ACC112 (cell line): ENCODE measurements at regions not wholly inside any gene's neighbourhood (a gene's known extent, or its start where the extent isn't known, plus 50 kb on each side); places are given as distances from the start of the nearest gene placed in this dataset.

Experiments
- H2AFZ ChIP-seq: fragments of 200-600 bp; sonication (generic); one replicate; pipeline ENCODE4 v1.6.0; 2017; ENCODE audit warnings: antibody characterized with exemption, low read length; ENCODE audit not compliant: unreplicated experiment
- H3K27ac ChIP-seq: fragments of 200-600 bp; sonication (generic); 2 replicates; pipeline ENCODE4 v1.5.1; 2014; ENCODE audit warnings: low read depth, mild to moderate bottlenecking, antibody characterized with exemption, low read length, moderate library complexity
- H3K27me3 ChIP-seq: fragments of 200-600 bp; sonication (generic); 2 replicates; pipeline ENCODE4 v1.6.1; 2014; ENCODE audit warnings: mild to moderate bottlenecking, antibody characterized with exemption, low read length, moderate library complexity, mixed read lengths; ENCODE audit not compliant: insufficient read depth
- H3K36me3 ChIP-seq: fragments of 200-600 bp; sonication (generic); 2 replicates; pipeline ENCODE4 v1.6.1; 2016; ENCODE audit warnings: mild to moderate bottlenecking, antibody characterized with exemption, low read length, moderate library complexity, mixed read lengths; ENCODE audit not compliant: insufficient read depth
- H3K4me1 ChIP-seq: fragments of 200-600 bp; sonication (generic); one replicate; pipeline ENCODE4 v1.6.1; 2016; ENCODE audit warnings: low read length, mixed read lengths; ENCODE audit not compliant: insufficient read depth, unreplicated experiment, control insufficient read depth
- H3K4me3 ChIP-seq: fragments of 200-600 bp; sonication (generic); 2 replicates; pipeline ENCODE4 v1.5.1; 2014; ENCODE audit warnings: mild to moderate bottlenecking, low read depth, low read length
- H3K79me2 ChIP-seq: fragments of 200-600 bp; sonication (generic); one replicate; pipeline ENCODE4 v1.6.0; 2016; ENCODE audit warnings: low read length; ENCODE audit not compliant: control insufficient read depth, unreplicated experiment, insufficient read depth

- Histone ChIP-seq H3K27me3 (no peaks in the 10 kb centered on the region), H3K79me2 (no peaks in the 10 kb centered on the region), H2AFZ (no peak overlapping the region), H3K4me3 (no peak overlapping the region), H3K36me3 (no peaks in the 10 kb centered on the region), H3K4me1 (no peaks in the 10 kb centered on the region), H3K27ac (no peak overlapping the region)
These were observed 100.8 kb upstream of the B3GAT1 start for GRCh38 chr11:134512571-134513538.

GRCh38 chr11:134512061-134512460 is 100.0 kb upstream of the B3GAT1 start:
- H3K27ac ChIP-seq, result no peak overlapping the region
- no peak overlapping the region for H3K4me3 ChIP-seq
- no peaks in the 10 kb centered on the region for H3K79me2 ChIP-seq
- H3K36me3 ChIP-seq, result no peaks in the 10 kb centered on the region
- H2AFZ ChIP-seq, result no peak overlapping the region
- H3K4me1 ChIP-seq, result no peaks in the 10 kb centered on the region
- H3K27me3 ChIP-seq, result no peaks in the 10 kb centered on the region

GRCh38 chr11:134511255-134511654 is 99.2 kb upstream of the B3GAT1 start:
- no peaks in the 10 kb centered on the region for H3K27me3 ChIP-seq
- no peaks in the 10 kb centered on the region for H3K36me3 ChIP-seq
- no peak overlapping the region for H3K4me3 ChIP-seq

GRCh38 chr11:134510233-134511040 is 98.4 kb upstream of the B3GAT1 start:
- no peaks in the 10 kb centered on the region for H3K36me3 ChIP-seq
- H2AFZ ChIP-seq, result no peak overlapping the region
- no peaks in the 10 kb centered on the region for H3K79me2 ChIP-seq
- no peak overlapping the region for H3K27ac ChIP-seq
- no peaks in the 10 kb centered on the region for H3K27me3 ChIP-seq
- H3K4me1 ChIP-seq, result no peaks in the 10 kb centered on the region
- no peak overlapping the region for H3K4me3 ChIP-seq

More at GRCh38 chr11:134511255-134511654, 99.2 kb upstream of the B3GAT1 start:
- Histone ChIP-seq H3K79me2 (no peaks in the 10 kb centered on the region), H3K4me1 (no peaks in the 10 kb centered on the region), H2AFZ (no peak overlapping the region), H3K27ac (no peak overlapping the region)

- no peak overlapping the region for H3K27ac ChIP-seq
- no peaks in the 10 kb centered on the region for H3K79me2 ChIP-seq
- no peak overlapping the region for H3K4me3 ChIP-seq
- H3K4me1 ChIP-seq, result no peaks in the 10 kb centered on the region
- H2AFZ ChIP-seq, result no peak overlapping the region
- H3K27me3 ChIP-seq, result no peaks in the 10 kb centered on the region
- no peaks in the 10 kb centered on the region for H3K36me3 ChIP-seq
These were observed 97.6 kb upstream of the B3GAT1 start for GRCh38 chr11:134509381-134510232.

- no peaks in the 10 kb centered on the region for H3K4me1 ChIP-seq
- no peaks in the 10 kb centered on the region for H3K36me3 ChIP-seq
- no peak overlapping the region for H2AFZ ChIP-seq
- no peaks in the 10 kb centered on the region for H3K79me2 ChIP-seq
- no peak overlapping the region for H3K27ac ChIP-seq
- H3K4me3 ChIP-seq, result no peak overlapping the region
- no peaks in the 10 kb centered on the region for H3K27me3 ChIP-seq
These were observed 96.4 kb upstream of the B3GAT1 start for GRCh38 chr11:134508219-134508990.

- no peaks in the 10 kb centered on the region for H3K79me2 ChIP-seq
- no peaks in the 10 kb centered on the region for H3K36me3 ChIP-seq
- H3K27ac ChIP-seq, result no peak overlapping the region
- H2AFZ ChIP-seq, result no peak overlapping the region
- no peaks in the 10 kb centered on the region for H3K27me3 ChIP-seq
- no peak overlapping the region for H3K4me3 ChIP-seq
- no peaks in the 10 kb centered on the region for H3K4me1 ChIP-seq
These were observed 94.0 kb upstream of the B3GAT1 start for GRCh38 chr11:134506046-134506445.

- H2AFZ ChIP-seq, result no peak overlapping the region
- H3K4me1 ChIP-seq, result no peaks in the 10 kb centered on the region
- H3K79me2 ChIP-seq, result no peaks in the 10 kb centered on the region
- H3K36me3 ChIP-seq, result no peaks in the 10 kb centered on the region
- H3K27ac ChIP-seq, result no peak overlapping the region
- no peaks in the 10 kb centered on the region for H3K27me3 ChIP-seq
- no peak overlapping the region for H3K4me3 ChIP-seq
These were observed 93.1 kb upstream of the B3GAT1 start for GRCh38 chr11:134505125-134505524.

GRCh38 chr11:134504146-134504905 is 92.3 kb upstream of the B3GAT1 start:
- Histone ChIP-seq H3K27me3 (no peaks in the 10 kb centered on the region), H3K4me1 (no peaks in the 10 kb centered on the region), H3K27ac (no peak overlapping the region), H3K79me2 (no peaks in the 10 kb centered on the region), H2AFZ (no peak overlapping the region), H3K36me3 (no peaks in the 10 kb centered on the region), H3K4me3 (no peak overlapping the region)
